SK-N-SH (cell line): ENCODE measurements at regions not wholly inside any gene's neighbourhood (a gene's known extent, or its start where the extent isn't known, plus 50 kb on each side); places are given as distances from the start of the nearest gene placed in this dataset.

Experiments used
- CTCF ChIP-seq: fragments of 200-600 bp; sonication (generic); IDR thresholded peaks from 2 replicates; pipeline ENCODE4 v1.6.1; 2017; ENCODE audit warnings: antibody characterized with exemption, mild to moderate bottlenecking, moderate library complexity
- EZH2phosphoT487 ChIP-seq: fragments of 200-600 bp; sonication (generic); IDR thresholded peaks from 2 replicates; pipeline ENCODE4 v1.6.1; 2017; ENCODE audit warnings: low read depth, mixed run types, mild to moderate bottlenecking, antibody characterized with exemption, moderate library complexity, borderline replicate concordance
- FOSL2 ChIP-seq: IDR thresholded peaks from 2 replicates; pipeline ENCODE4 v1.4.0; 2012; ENCODE audit warnings: low read depth, mild to moderate bottlenecking, moderate library complexity, borderline replicate concordance
- MAX ChIP-seq: IDR thresholded peaks from 2 replicates; pipeline ENCODE4 v1.4.0; 2012; ENCODE audit warnings: low read depth
- MXI1 ChIP-seq: IDR thresholded peaks from 2 replicates; pipeline ENCODE4 v1.6.1; 2012; ENCODE audit warnings: mild to moderate bottlenecking, low read depth, low read length, improper control_type of control experiment
- PBX3 ChIP-seq: IDR thresholded peaks from 2 replicates; pipeline ENCODE4; 2012
- POLR2AphosphoS5 ChIP-seq: IDR thresholded peaks from 2 replicates; pipeline ENCODE4 v1.6.1; 2012; ENCODE audit warnings: low read depth, low read length
- REST ChIP-seq: IDR thresholded peaks from 2 replicates; pipeline ENCODE4 v1.6.1; 2012; ENCODE audit warnings: mild to moderate bottlenecking, low read depth, low read length, moderate library complexity
- RFX5 ChIP-seq: IDR thresholded peaks from 2 replicates; pipeline ENCODE4 v1.6.1; 2012; ENCODE audit warnings: mild to moderate bottlenecking, improper control_type of control experiment, low read length
- SIN3A ChIP-seq: IDR thresholded peaks from 2 replicates; pipeline ENCODE4 v1.6.1; 2012; ENCODE audit warnings: low read depth, mild to moderate bottlenecking, low read length, moderate library complexity, borderline replicate concordance
- SMC3 ChIP-seq: IDR thresholded peaks from 2 replicates; pipeline ENCODE4 v1.6.1; 2012; ENCODE audit warnings: low read depth, low read length, improper control_type of control experiment
- TEAD4 ChIP-seq: IDR thresholded peaks from 2 replicates; pipeline ENCODE4 v1.4.0; 2012; ENCODE audit warnings: mild to moderate bottlenecking, borderline replicate concordance; ENCODE audit not compliant: insufficient read depth
- USF1 ChIP-seq: IDR thresholded peaks from 2 replicates; pipeline ENCODE4 v1.4.0; 2012; ENCODE audit warnings: low read depth, borderline replicate concordance
- USF2 ChIP-seq: fragments of 150-350 bp; IDR thresholded peaks from 2 replicates; pipeline ENCODE4 v1.6.1; 2017; ENCODE audit warnings: antibody characterized with exemption, low read length, low read depth, borderline replicate concordance

GRCh38 chr18:65259403-65259802 is 491.4 kb upstream of the CDH7 start:
- no peak for TF ChIP-seq EZH2phosphoT487
- no peak for TF ChIP-seq CTCF
- TF ChIP-seq SMC3 = no peak
- no peak for TF ChIP-seq SIN3A
- TF ChIP-seq RFX5 = no peak
- TF ChIP-seq USF1 = no peak
- no peak for TF ChIP-seq TEAD4
- no peak for TF ChIP-seq PBX3
- TF ChIP-seq MAX = no peak
- no peak for TF ChIP-seq POLR2AphosphoS5
- no peak for TF ChIP-seq REST
- TF ChIP-seq FOSL2 = no peak
- no peak for TF ChIP-seq MXI1
- no peak for TF ChIP-seq USF2
